OCI-M2 (cell line): ENCODE measurements at regions not wholly inside any gene's neighbourhood (a gene's known extent, or its start where the extent isn't known, plus 50 kb on each side); places are given as distances from the start of the nearest gene placed in this dataset.

Source experiments
- DNase-seq: peaks from one replicate; lab custom pipeline; 2025; ENCODE audit not compliant: unreplicated experiment; lab: John Stamatoyannopoulos, UW

DNA sequence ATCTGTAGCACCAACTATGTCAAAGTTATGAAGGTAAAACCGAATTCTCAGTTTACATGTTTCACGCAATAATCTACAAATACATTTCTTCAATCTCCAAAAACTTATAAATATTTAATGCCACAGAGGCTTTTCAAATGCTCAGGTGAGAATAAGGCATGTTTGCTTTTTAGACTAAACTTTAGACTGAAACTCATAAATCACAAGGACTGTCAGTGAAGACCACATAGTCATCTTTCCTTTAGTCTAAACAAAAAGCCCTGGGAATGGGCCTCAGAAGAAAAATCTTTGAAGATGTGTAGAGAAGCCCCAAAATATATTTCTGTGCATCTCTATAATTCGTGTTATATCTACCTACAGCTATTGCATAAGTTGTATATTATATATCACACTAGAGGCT, 54.5 kb upstream of the DCTD start:
- no peak for DNase-seq

- DNase-seq: peak; percentile 85
These were observed 52.6 kb upstream of the DCTD start for GRCh38 chr4:182969651-182970279.

GRCh38 chr4:182968917-182969650, 51.9 kb upstream of the DCTD start:
- DNase-seq: no peak

- DNase-seq: no peak
These were observed 50.2 kb upstream of the DCTD start for GRCh38 chr4:182967403-182967802.
